ENCODE measurements at regions not wholly inside any gene's neighbourhood (a gene's known extent, or its start where the extent isn't known, plus 50 kb on each side); places are given as distances from the start of the nearest gene placed in this dataset.

- DNase-seq = no peak
Observed at GRCh38 chr2:100766256-100766655, 53.7 kb upstream of the NPAS2 start.

- no peak for DNase-seq
Observed at GRCh38 chr2:100766806-100767205, 53.1 kb upstream of the NPAS2 start.

GRCh38 chr2:100767224-100767653, 52.7 kb upstream of the NPAS2 start:
- DNase-seq = no peak

- DNase-seq = no peak
Observed at GRCh38 chr2:100767810-100768806, 51.8 kb upstream of the NPAS2 start.
